Activated CD8-positive, alpha-beta T cell treated with anti-CD3 and anti-CD28 coated beads for 36 hours (primary cell): ENCODE measurements at regions not wholly inside any gene's neighbourhood (a gene's known extent, or its start where the extent isn't known, plus 50 kb on each side); places are given as distances from the start of the nearest gene placed in this dataset.
"Not testable (repeated sequence)": the region's sequence is repeated elsewhere in the genome, so short reads cannot be mapped to it uniquely, and the experiment has no call there.

Experiments used
- ATAC-seq: fragments of 200-7000 bp; cut with Tn5 transposase; one replicate; pipeline ENCODE4 v1.10.0; 2021; ENCODE audit warnings: mild to moderate bottlenecking, moderate library complexity
- CTCF ChIA-PET: fragments of 350-600 bp; sonication (Branson Sonifier 250); formaldehyde crosslinking; loops from one replicate; lab custom pipeline; 2021; ENCODE audit warnings: antibody characterized with exemption; lab: Charles Lee
- POLR2A ChIA-PET: fragments of 350-600 bp; sonication (Branson Sonifier 250); formaldehyde crosslinking; loops from one replicate; lab custom pipeline; 2021; ENCODE audit warnings: antibody characterized with exemption; lab: Charles Lee
- DNase-seq: peaks from one replicate; pipeline ENCODE4 v3.0.0-alpha.2; 2020
- H3K27ac Mint-ChIP-seq: one replicate; pipeline ENCODE4 v1.8.0; 2021; ENCODE audit warnings: mild to moderate bottlenecking, mixed read lengths
- H3K27me3 Mint-ChIP-seq: one replicate; pipeline ENCODE4 v1.8.0; 2021; ENCODE audit warnings: mixed read lengths
- H3K36me3 Mint-ChIP-seq: one replicate; pipeline ENCODE4 v1.8.0; 2021; ENCODE audit warnings: low read depth, mixed read lengths
- H3K4me1 Mint-ChIP-seq: one replicate; pipeline ENCODE4 v1.8.0; 2021; ENCODE audit warnings: low read depth, mixed read lengths
- H3K4me3 Mint-ChIP-seq: one replicate; pipeline ENCODE4 v1.8.0; 2021; ENCODE audit warnings: mild to moderate bottlenecking, moderate library complexity, mixed read lengths
- H3K9me3 Mint-ChIP-seq: one replicate; pipeline ENCODE4 v1.8.0; 2021; ENCODE audit warnings: mixed read lengths
- CTCF ChIP-seq: fragments of 200-600 bp; IDR thresholded peaks from one replicate; pipeline ENCODE4 v1.8.0; 2022; ENCODE audit warnings: antibody characterized with exemption, mild to moderate bottlenecking
- intact Hi-C: fragments of 100-400 bp; cut with micrococcal nuclease; formaldehyde crosslinking; loops from one replicate; pipeline ENCODE4 v1.10.0; 2022

- no peak overlapping the region for H3K4me3 Mint-ChIP-seq
- ATAC-seq (no peak), DNase-seq (no peak)
- intact Hi-C loops: no loop called here
- no peaks in the 10 kb centered on the region for H3K36me3 Mint-ChIP-seq
- no peaks in the 10 kb centered on the region for H3K27me3 Mint-ChIP-seq
- H3K9me3 Mint-ChIP-seq: peaks cover 3% of the 10 kb centered on the region
- no peak for TF ChIP-seq CTCF
- no peak overlapping the region for H3K27ac Mint-ChIP-seq
- POLR2A ChIA-PET: no interaction called here
- CTCF ChIA-PET: no interaction called here
- no peaks in the 10 kb centered on the region for H3K4me1 Mint-ChIP-seq
Measured at GRCh38 chr7:119046068-119046467, 821.6 kb downstream of the ANKRD7 start.

- ChIA-PET POLR2A (no interaction called here), CTCF (no interaction called here)
- no peak for DNase-seq
- Mint-ChIP-seq H3K4me3 (no peak overlapping the region), H3K9me3 (peaks cover 2% of the 10 kb centered on the region), H3K36me3 (no peaks in the 10 kb centered on the region), H3K27ac (no peak overlapping the region), H3K4me1 (no peaks in the 10 kb centered on the region), H3K27me3 (no peaks in the 10 kb centered on the region)
- no peak for TF ChIP-seq CTCF
- intact Hi-C loops: no loop called here
- no peak for ATAC-seq
Measured at GRCh38 chr7:119065966-119066365, 841.5 kb downstream of the ANKRD7 start.

DNA sequence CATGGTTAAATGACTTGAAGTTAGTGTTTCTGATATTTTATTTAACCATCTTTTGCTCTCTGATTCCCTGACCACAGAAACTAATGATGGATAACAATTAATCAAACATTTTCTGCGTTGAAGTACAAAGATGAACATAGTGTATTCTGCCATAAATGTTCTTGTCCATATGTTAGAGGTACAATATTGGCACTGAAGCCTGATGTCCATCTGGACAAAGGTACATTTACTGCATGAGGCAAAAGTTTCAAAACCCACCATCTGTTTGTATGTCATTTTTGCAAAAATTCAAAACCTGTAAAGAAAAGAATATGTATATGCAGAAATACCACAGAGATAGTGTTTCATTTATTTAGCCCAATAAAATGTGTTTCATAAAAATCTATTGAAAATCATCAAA is 861.5 kb downstream of the ANKRD7 start:
- CTCF ChIA-PET: no interaction called here
- Mint-ChIP-seq H3K4me1 (no peaks in the 10 kb centered on the region), H3K27me3 (no peaks in the 10 kb centered on the region), H3K36me3 (no peaks in the 10 kb centered on the region), H3K9me3 (peaks cover 13% of the 10 kb centered on the region), H3K27ac (no peak overlapping the region), H3K4me3 (no peak overlapping the region)
- TF ChIP-seq CTCF: no peak
- POLR2A ChIA-PET: no interaction called here
- intact Hi-C loops: no loop called here
- ATAC-seq (no peak), DNase-seq (no peak)

DNA sequence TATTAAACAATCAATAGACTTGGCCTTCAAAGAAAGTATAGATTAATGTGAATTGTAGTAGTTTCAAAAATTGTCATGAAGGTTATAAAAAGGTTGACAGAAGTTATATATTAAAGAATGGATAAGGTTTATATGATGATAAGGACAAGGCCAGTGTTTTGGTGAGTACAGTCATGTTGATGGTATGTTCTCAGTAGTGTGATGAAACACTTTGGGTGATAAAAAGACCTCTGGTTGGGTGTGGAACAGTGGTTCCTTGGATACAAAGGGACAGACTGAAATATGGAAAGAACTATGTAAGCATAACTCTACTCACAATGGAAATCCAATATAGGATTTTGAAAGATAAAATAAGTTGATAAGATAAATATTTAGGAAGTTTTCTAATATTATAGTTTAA is 866.3 kb downstream of the ANKRD7 start:
- ChIA-PET POLR2A (no interaction called here), CTCF (no interaction called here)
- intact Hi-C loops: no loop called here
- Mint-ChIP-seq H3K36me3 (no peaks in the 10 kb centered on the region), H3K27me3 (no peaks in the 10 kb centered on the region), H3K4me1 (no peaks in the 10 kb centered on the region), H3K9me3 (peaks cover 7% of the 10 kb centered on the region), H3K4me3 (no peak overlapping the region), H3K27ac (no peak overlapping the region)
- ATAC-seq: no peak
- no peak for TF ChIP-seq CTCF
- no peak for DNase-seq

DNA sequence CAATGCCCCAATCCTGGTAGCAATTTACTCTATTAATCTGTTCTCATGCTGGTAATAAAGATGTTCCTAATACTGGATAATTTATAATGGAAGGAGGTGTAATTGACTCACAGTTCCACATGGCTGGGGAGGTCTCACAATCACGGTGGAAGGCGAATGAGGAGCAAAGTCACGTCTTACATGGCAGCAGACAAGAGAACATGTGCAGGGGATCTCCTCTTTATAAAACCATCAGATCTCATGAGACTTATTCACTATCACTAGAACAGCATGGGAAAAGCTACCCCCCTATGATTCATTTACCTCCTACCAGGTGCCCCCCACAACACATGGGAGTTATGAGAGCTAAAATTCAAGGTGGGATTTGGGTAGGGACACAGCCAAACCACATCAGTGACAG is 872.2 kb downstream of the ANKRD7 start:
- TF ChIP-seq CTCF: no peak
- no peaks in the 10 kb centered on the region for H3K36me3 Mint-ChIP-seq
- ChIA-PET CTCF (no interaction called here), POLR2A (no interaction called here)
- no peaks in the 10 kb centered on the region for H3K27me3 Mint-ChIP-seq
- intact Hi-C loops: no loop called here
- H3K9me3 Mint-ChIP-seq: peaks cover 3% of the 10 kb centered on the region
- no peak overlapping the region for H3K4me3 Mint-ChIP-seq
- no peak overlapping the region for H3K27ac Mint-ChIP-seq
- H3K4me1 Mint-ChIP-seq: no peaks in the 10 kb centered on the region
- DNase-seq: no peak
- ATAC-seq: no peak

- CTCF ChIA-PET, H3K9me3 Mint-ChIP-seq, DNase-seq, ATAC-seq, H3K4me1 Mint-ChIP-seq, H3K27ac Mint-ChIP-seq, intact Hi-C loops, POLR2A ChIA-PET, H3K27me3 Mint-ChIP-seq, H3K36me3 Mint-ChIP-seq, H3K4me3 Mint-ChIP-seq: not testable (repeated sequence)
Measured at GRCh38 chr7:119100611-119101258, 876.2 kb downstream of the ANKRD7 start.
